GM21529 (cell line): ENCODE measurements at regions not wholly inside any gene's neighbourhood (a gene's known extent, or its start where the extent isn't known, plus 50 kb on each side); places are given as distances from the start of the nearest gene placed in this dataset.
A peak's percentile ranks its signal among the peaks of the same experiment; 100 is the strongest.

Experiments
- ATAC-seq: cut with Tn5 transposase; IDR thresholded peaks from one replicate; pipeline ENCODE4 v1.9.1; 2021; ENCODE audit not compliant: unreplicated experiment

- ATAC-seq, result no peak
Observed at GRCh38 chr1:244339073-244339692, 112.5 kb downstream of the ADSS2 start.

- no peak for ATAC-seq
Observed at GRCh38 chr1:244339776-244340175, 111.9 kb downstream of the ADSS2 start.

GRCh38 chr1:244340396-244340795 is 111.3 kb downstream of the ADSS2 start:
- no peak for ATAC-seq

GRCh38 chr1:244341455-244342450 is 110.0 kb downstream of the ADSS2 start:
- no peak for ATAC-seq

- no peak for ATAC-seq
Observed at GRCh38 chr1:244344001-244344400, 107.7 kb downstream of the ADSS2 start.

- no peak for ATAC-seq
Observed at GRCh38 chr1:244346972-244347618, 104.6 kb downstream of the ADSS2 start.

- no peak for ATAC-seq
Observed at GRCh38 chr1:244347942-244348341, 103.8 kb downstream of the ADSS2 start.

- no peak for ATAC-seq
Observed at GRCh38 chr1:244349103-244349531, 102.6 kb downstream of the ADSS2 start.

- peak; percentile 18 for ATAC-seq
Observed at GRCh38 chr1:244349581-244350001, 102.1 kb downstream of the ADSS2 start.

GRCh38 chr1:244350027-244350426 is 101.7 kb downstream of the ADSS2 start:
- peak; percentile 82 for ATAC-seq

GRCh38 chr1:244352156-244352830 is 99.4 kb downstream of the ADSS2 start:
- no peak for ATAC-seq

GRCh38 chr1:244353551-244354091 is 98.1 kb downstream of the ADSS2 start:
- peak; percentile 52 for ATAC-seq

GRCh38 chr1:244354810-244355278 is 96.9 kb downstream of the ADSS2 start:
- ATAC-seq, result no peak

- ATAC-seq, result no peak
Observed at GRCh38 chr1:244356376-244356775, 95.3 kb downstream of the ADSS2 start.
